Left lung (tissue), 4 donors: ENCODE measurements at regions not wholly inside any gene's neighbourhood (a gene's known extent, or its start where the extent isn't known, plus 50 kb on each side); places are given as distances from the start of the nearest gene placed in this dataset.

Experiments used
- ATAC-seq: fragments of 200-7000 bp; cut with Tn5 transposase; one replicate; pipeline ENCODE4 v1.9.1; 2020; ENCODE audit warnings: moderate library complexity
- DNase-seq, 4 donors: peaks; one replicate each; pipeline ENCODE4 v3.0.0-alpha.2; 2013 to 2020
- H3K27ac ChIP-seq, 2 donors: fragments of 200-600 bp; sonication (generic) in 1 of 2; one replicate each; pipeline versions ENCODE4 v1.5.0 to v1.8.0; 2020 to 2021
- H3K27me3 ChIP-seq, 2 donors: fragments of 200-600 bp; sonication (generic) in 1 of 2; one replicate each; pipeline versions ENCODE4 v1.5.0 to v1.8.0; 2020 to 2021
- H3K36me3 ChIP-seq, 2 donors: fragments of 200-600 bp; sonication (generic) in 1 of 2; one replicate each; pipeline versions ENCODE4 v1.5.0 to v1.8.0; 2020 to 2021
- H3K4me1 ChIP-seq, 2 donors: fragments of 200-600 bp; one replicate each; pipeline ENCODE4 v1.8.0; 2021
- H3K4me3 ChIP-seq, 2 donors: fragments of 200-600 bp; sonication (generic) in 1 of 2; one replicate each; pipeline versions ENCODE4 v1.5.0 to v1.8.0; 2020 to 2021; ENCODE audit warnings: mild to moderate bottlenecking in 1 of 2
- H3K9me3 ChIP-seq, 2 donors: fragments of 200-600 bp; sonication (generic) in 1 of 2; one replicate each; pipeline versions ENCODE4 v1.5.0 to v1.8.0; 2020 to 2021
- intact Hi-C, 2 donors: fragments of 100-400 bp; cut with DNase I; formaldehyde crosslinking; loops; one replicate each; pipeline versions ENCODE4 v1.11.2 to v1.14.2; 2022
- TF ChIP-seq, protein P1 (sequence below), 2 donors: fragments of 200-600 bp; sonication (generic) in 1 of 2; IDR thresholded peaks; one replicate each; pipeline versions ENCODE4 v1.5.0 to v1.8.0; 2021; ENCODE audit warnings: antibody characterized with exemption in 2 of 2
- donor health status: DM: no; HTN: yes; CAD: no.
- donor health status: DM: no; HTN: no; CAD: no.

DNA sequence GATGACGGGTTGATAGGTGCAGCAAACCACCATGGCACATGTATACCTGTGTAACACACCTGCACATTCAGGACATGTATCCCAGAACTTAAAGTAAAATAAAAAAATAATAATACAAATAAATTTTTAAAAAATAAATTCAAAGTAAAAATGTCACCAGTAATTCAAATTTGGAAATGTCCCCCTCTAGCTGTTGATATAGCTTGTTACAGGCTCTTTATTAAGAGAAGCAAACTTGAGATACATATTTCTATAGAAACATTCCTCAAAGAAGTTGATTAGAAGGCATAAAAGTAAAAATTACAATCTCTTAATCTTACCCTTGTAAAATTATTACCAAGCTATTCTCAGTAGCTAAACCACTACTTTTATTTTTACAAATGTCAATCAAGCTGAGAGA is 1397.0 kb downstream of the FAM133A start:
- H3K9me3 ChIP-seq = no peaks in the 10 kb centered on the region
- peaks cover 0 to 11% of the 10 kb centered on the region in 2 donors for H3K27me3 ChIP-seq
- intact Hi-C loops = no loop called here
- H3K27ac ChIP-seq = no peak overlapping the region
- DNase-seq (no peak), ATAC-seq (no peak)
- H3K4me1 ChIP-seq = no peaks in the 10 kb centered on the region
- H3K4me3 ChIP-seq = no peak overlapping the region
- no peaks in the 10 kb centered on the region for H3K36me3 ChIP-seq
- TF ChIP-seq, protein P1, sequence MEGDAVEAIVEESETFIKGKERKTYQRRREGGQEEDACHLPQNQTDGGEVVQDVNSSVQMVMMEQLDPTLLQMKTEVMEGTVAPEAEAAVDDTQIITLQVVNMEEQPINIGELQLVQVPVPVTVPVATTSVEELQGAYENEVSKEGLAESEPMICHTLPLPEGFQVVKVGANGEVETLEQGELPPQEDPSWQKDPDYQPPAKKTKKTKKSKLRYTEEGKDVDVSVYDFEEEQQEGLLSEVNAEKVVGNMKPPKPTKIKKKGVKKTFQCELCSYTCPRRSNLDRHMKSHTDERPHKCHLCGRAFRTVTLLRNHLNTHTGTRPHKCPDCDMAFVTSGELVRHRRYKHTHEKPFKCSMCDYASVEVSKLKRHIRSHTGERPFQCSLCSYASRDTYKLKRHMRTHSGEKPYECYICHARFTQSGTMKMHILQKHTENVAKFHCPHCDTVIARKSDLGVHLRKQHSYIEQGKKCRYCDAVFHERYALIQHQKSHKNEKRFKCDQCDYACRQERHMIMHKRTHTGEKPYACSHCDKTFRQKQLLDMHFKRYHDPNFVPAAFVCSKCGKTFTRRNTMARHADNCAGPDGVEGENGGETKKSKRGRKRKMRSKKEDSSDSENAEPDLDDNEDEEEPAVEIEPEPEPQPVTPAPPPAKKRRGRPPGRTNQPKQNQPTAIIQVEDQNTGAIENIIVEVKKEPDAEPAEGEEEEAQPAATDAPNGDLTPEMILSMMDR (IDR thresholded peaks at IDR 0.05) = peak in 1 of 2 donors; percentile 7

GRCh38 chrX:95071621-95072020 is 1397.6 kb downstream of the FAM133A start:
- Histone ChIP-seq H3K36me3 (no peaks in the 10 kb centered on the region), H3K4me3 (no peak overlapping the region), H3K4me1 (no peaks in the 10 kb centered on the region), H3K27ac (no peak overlapping the region), H3K9me3 (no peaks in the 10 kb centered on the region), H3K27me3 (peaks cover 0 to 5% of the 10 kb centered on the region in 2 donors)
- TF ChIP-seq, protein P1 (IDR thresholded peaks at IDR 0.05) = no peak
- DNase-seq = no peak
- intact Hi-C loops = no loop called here
- no peak for ATAC-seq

DNA sequence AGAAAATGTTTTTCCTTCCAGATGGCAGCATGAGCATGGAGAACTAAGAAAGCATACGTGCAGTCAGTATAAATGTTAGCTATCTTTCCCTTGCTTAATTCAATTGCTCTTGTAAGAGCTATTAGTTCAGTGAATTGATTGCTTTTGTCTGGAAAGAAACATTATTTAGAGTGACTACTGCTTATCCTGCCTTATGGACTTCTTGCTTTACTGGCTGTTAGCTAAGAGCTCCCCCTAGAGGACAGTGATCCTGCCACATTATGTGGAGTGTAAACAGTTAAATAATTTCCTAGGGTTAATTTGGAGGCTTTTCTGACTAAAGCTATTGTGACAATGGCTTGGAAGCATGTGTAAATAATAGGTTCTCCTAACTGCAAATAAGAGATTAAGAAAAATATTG is 1402.4 kb downstream of the FAM133A start:
- intact Hi-C loops = no loop called here

DNA sequence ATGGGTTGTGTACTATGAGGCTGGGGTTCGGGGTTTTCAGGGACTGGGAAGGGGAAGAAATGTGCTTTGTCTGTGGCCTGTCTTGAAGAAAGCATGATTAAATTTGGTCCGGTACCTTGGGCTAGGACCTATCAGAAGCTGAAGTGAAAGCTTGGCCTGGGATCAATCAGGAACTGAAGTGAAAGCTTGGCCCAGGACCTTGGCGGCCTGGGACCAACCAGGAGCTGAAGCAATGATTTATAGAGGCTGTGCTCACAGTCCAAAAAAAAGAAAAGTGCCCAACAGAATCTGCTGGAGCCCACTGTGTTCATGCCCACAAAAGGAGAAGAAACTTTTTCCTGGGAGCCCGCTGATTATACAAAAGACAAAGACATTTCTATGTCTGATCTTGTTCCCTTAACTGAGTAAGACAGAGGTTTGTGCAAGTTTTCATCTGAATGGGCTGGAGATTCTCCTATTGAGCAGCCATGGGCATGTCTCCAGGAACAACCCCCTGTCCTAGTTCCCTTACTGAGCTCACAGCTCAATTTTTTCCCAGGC is 1427.9 kb downstream of the FAM133A start:
- H3K36me3 ChIP-seq = no peaks in the 10 kb centered on the region
- H3K4me3 ChIP-seq = no peak overlapping the region
- DNase-seq = no peak
- intact Hi-C loops = no loop called here
- no peaks in the 10 kb centered on the region for H3K9me3 ChIP-seq
- no peak overlapping the region for H3K27ac ChIP-seq
- no peak for ATAC-seq
- H3K27me3 ChIP-seq = no peaks in the 10 kb centered on the region
- no peaks in the 10 kb centered on the region for H3K4me1 ChIP-seq
- TF ChIP-seq, protein P1 (IDR thresholded peaks at IDR 0.05) = no peak

More for the DNA sequence above, 1402.4 kb downstream of the FAM133A start:
- H3K4me1 ChIP-seq = no peaks in the 10 kb centered on the region
- no peaks in the 10 kb centered on the region for H3K36me3 ChIP-seq
- no peak overlapping the region for H3K27ac ChIP-seq
- TF ChIP-seq, protein P1 (IDR thresholded peaks at IDR 0.05) = peak; percentile 23 to 53
- H3K4me3 ChIP-seq = no peak overlapping the region
- ATAC-seq (no peak), DNase-seq (no peak)
- H3K9me3 ChIP-seq = no peaks in the 10 kb centered on the region
- no peaks in the 10 kb centered on the region for H3K27me3 ChIP-seq

GRCh38 chrX:95117556-95117955 is 1443.5 kb downstream of the FAM133A start:
- Histone ChIP-seq H3K4me3 (no peak overlapping the region), H3K27me3 (no peaks in the 10 kb centered on the region), H3K36me3 (no peaks in the 10 kb centered on the region), H3K27ac (no peak overlapping the region), H3K4me1 (no peaks in the 10 kb centered on the region), H3K9me3 (peaks cover 3 to 7% of the 10 kb centered on the region in 2 donors)
- TF ChIP-seq, protein P1 (IDR thresholded peaks at IDR 0.05) = no peak
- intact Hi-C loops = no loop called here
- DNase-seq (no peak), ATAC-seq (no peak)
